SK-N-MC (cell line): ENCODE measurements at regions not wholly inside any gene's neighbourhood (a gene's known extent, or its start where the extent isn't known, plus 50 kb on each side); places are given as distances from the start of the nearest gene placed in this dataset.
"Not testable (repeated sequence)": the region's sequence is repeated elsewhere in the genome, so short reads cannot be mapped to it uniquely, and the experiment has no call there.

ENCODE experiments used
- DNase-seq: peaks from one replicate; pipeline ENCODE4 v3.0.0-alpha.2; 2011; ENCODE audit warnings: low read depth, low spot score
- H3K27ac ChIP-seq: fragments of 200-600 bp; sonication (generic); 2 replicates; pipeline ENCODE4 v1.5.1; 2016; ENCODE audit warnings: mixed run types
- H3K36me3 ChIP-seq: fragments of 200-600 bp; sonication (generic); 2 replicates; pipeline ENCODE4 v1.6.1; 2017; ENCODE audit warnings: antibody characterized with exemption, low read length, mixed read lengths; ENCODE audit not compliant: insufficient read depth
- H3K4me3 ChIP-seq: fragments of 200-600 bp; sonication (generic); 2 replicates; pipeline ENCODE4 v1.5.1; 2016
- H3K9ac ChIP-seq: fragments of 200-600 bp; sonication (generic); 2 replicates; pipeline ENCODE4 v1.8.0; 2017; ENCODE audit warnings: mixed run types, mixed read lengths; ENCODE audit not compliant: insufficient read length
- H3K9me3 ChIP-seq: fragments of 200-600 bp; sonication (generic); 2 replicates; pipeline ENCODE4 v1.6.1; 2017; ENCODE audit warnings: low read depth, mild to moderate bottlenecking, antibody characterized with exemption, low read length, moderate library complexity, mixed read lengths
- EZH2 ChIP-seq: fragments of 200-600 bp; sonication (generic); IDR thresholded peaks from one replicate; pipeline ENCODE4 v1.6.1; 2017; ENCODE audit warnings: antibody characterized with exemption
- FOXP2 ChIP-seq: optimal IDR thresholded peaks from 2 replicates; pipeline ENCODE3; 2011; ENCODE audit warnings: mild to moderate bottlenecking, moderate library complexity; ENCODE audit not compliant: insufficient read depth; ENCODE audit errors: extremely low read length, control extremely low read depth
- POLR2AphosphoS5 ChIP-seq: IDR thresholded peaks from 2 replicates; pipeline ENCODE4 v1.6.1; 2012; ENCODE audit warnings: mild to moderate bottlenecking, low read depth, low read length, borderline replicate concordance

GRCh38 chr2:200101922-200102321 is 146.5 kb downstream of the MAIP1 start:
- Histone ChIP-seq H3K4me3 (no peak overlapping the region), H3K9ac (no peak overlapping the region), H3K9me3 (no peaks in the 10 kb centered on the region), H3K36me3 (no peaks in the 10 kb centered on the region), H3K27ac (no peak overlapping the region)
- DNase-seq = no peak
- no peak for TF ChIP-seq FOXP2
- no peak for TF ChIP-seq POLR2AphosphoS5
- TF ChIP-seq EZH2 = no peak

GRCh38 chr2:200102971-200103370 is 147.6 kb downstream of the MAIP1 start:
- no peak for DNase-seq
- H3K36me3 ChIP-seq = no peaks in the 10 kb centered on the region
- H3K9me3 ChIP-seq = no peaks in the 10 kb centered on the region
- H3K4me3 ChIP-seq = no peak overlapping the region
- H3K9ac ChIP-seq = no peak overlapping the region
- no peak overlapping the region for H3K27ac ChIP-seq
- TF ChIP-seq POLR2AphosphoS5 (no peak), FOXP2 (no peak), EZH2 (no peak)

GRCh38 chr2:200104015-200104414 is 148.6 kb downstream of the MAIP1 start:
- H3K9me3 ChIP-seq = no peaks in the 10 kb centered on the region
- H3K36me3 ChIP-seq = no peaks in the 10 kb centered on the region
- TF ChIP-seq EZH2 (no peak), POLR2AphosphoS5 (no peak), FOXP2 (no peak)
- H3K9ac ChIP-seq = no peak overlapping the region
- no peak for DNase-seq
- no peak overlapping the region for H3K27ac ChIP-seq
- H3K4me3 ChIP-seq = no peak overlapping the region

- no peak overlapping the region for H3K9ac ChIP-seq
- H3K9me3 ChIP-seq = no peaks in the 10 kb centered on the region
- no peak overlapping the region for H3K4me3 ChIP-seq
- H3K27ac ChIP-seq = no peak overlapping the region
- no peak for DNase-seq
- TF ChIP-seq POLR2AphosphoS5 = no peak
- TF ChIP-seq FOXP2 = no peak
- TF ChIP-seq EZH2 = no peak
- no peaks in the 10 kb centered on the region for H3K36me3 ChIP-seq
These were observed 152.3 kb downstream of the MAIP1 start for GRCh38 chr2:200107514-200108217.

DNA sequence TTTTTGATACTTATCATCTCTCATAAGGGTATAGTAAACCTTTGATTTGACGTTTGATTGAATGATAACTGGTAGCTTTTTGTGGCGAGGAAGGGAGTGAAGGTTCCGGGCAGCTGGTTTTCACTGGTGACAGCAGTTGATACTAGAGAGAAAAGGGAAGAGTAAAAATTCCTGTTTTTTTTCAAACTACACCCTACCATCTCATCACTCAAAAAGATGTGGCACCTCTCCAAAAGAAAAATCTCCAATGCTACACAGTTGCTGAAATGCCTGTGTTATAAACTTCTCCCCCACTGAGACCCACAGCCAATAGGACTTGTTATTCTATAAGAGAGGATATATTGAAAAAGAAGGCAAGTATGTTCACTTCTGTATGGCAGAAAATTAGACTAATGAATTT is 154.0 kb downstream of the MAIP1 start:
- TF ChIP-seq POLR2AphosphoS5 (no peak), FOXP2 (no peak), EZH2 (no peak)
- Histone ChIP-seq H3K9me3 (no peaks in the 10 kb centered on the region), H3K9ac (no peak overlapping the region), H3K36me3 (no peaks in the 10 kb centered on the region), H3K27ac (no peak overlapping the region), H3K4me3 (no peak overlapping the region)
- DNase-seq = no peak

DNA sequence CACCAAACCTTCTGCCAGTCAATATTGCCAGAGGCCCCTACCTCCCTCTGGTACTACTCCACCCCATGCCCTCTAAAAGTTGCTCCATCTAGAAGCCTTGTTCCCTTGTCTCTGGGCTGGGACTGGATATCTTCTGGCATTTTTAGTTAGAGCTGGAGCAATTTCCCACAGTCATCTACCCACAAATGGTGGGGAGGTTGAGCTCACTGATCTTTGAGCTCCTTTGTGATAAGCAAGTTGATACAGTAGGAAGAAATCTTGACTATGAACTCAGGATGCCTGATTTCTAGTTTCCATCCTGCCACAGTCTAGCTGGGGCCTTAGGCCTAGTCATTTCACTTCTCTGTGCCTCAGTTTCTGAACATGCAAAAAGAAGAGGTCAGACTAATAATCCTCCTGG is 155.0 kb downstream of the MAIP1 start:
- H3K9ac ChIP-seq = no peak overlapping the region
- H3K27ac ChIP-seq = no peak overlapping the region
- no peaks in the 10 kb centered on the region for H3K36me3 ChIP-seq
- H3K4me3 ChIP-seq = no peak overlapping the region
- TF ChIP-seq FOXP2 (no peak), EZH2 (no peak), POLR2AphosphoS5 (no peak)
- DNase-seq = no peak
- H3K9me3 ChIP-seq = no peaks in the 10 kb centered on the region

DNA sequence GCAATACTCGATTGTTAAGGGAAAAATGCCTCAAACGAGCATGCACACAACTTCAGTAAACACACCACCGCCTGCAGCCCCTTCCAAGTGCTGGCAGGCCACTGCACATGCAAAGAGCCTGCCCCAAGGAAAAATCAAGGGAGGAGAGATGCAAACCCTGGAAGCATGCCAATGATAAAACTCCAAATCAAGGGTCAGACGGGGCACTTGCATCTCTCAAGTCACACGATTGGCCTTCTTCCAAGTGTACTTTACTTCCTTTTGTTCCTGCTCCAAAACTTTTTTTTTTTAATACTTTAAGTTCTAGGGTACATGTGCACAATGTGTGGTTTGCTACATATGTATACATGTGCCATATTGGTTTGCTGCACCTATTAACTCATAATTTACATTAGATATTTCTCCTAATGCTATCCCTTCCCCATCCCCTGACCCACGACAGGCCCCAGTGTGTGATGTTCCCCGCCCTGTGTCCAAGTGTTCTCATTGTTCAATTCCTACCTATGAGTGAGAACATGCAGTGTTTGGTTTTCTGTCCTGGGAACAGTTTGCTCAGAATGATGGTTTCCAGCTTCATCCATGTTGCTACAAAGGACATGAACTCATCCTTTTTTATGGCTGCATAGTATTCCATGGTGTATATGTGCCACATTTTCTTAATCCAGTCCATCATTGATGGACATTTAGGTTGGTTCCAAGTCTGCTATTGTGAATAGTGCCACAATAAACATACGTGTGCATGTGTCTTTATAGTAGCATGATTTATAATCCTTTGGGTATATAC is 157.8 kb downstream of the MAIP1 start:
- not testable (repeated sequence) for H3K27ac ChIP-seq, DNase-seq, H3K4me3 ChIP-seq, H3K36me3 ChIP-seq, H3K9me3 ChIP-seq, H3K9ac ChIP-seq

GRCh38 chr2:200119236-200119635 is 163.9 kb downstream of the MAIP1 start:
- Histone ChIP-seq H3K27ac (no peak overlapping the region), H3K36me3 (no peaks in the 10 kb centered on the region), H3K4me3 (no peak overlapping the region), H3K9ac (no peak overlapping the region), H3K9me3 (no peaks in the 10 kb centered on the region)
- TF ChIP-seq POLR2AphosphoS5 = no peak
- TF ChIP-seq EZH2 = no peak
- no peak for TF ChIP-seq FOXP2
- no peak for DNase-seq
